Endothelial cell of umbilical vein (primary cell): ENCODE measurements at regions not wholly inside any gene's neighbourhood (a gene's known extent, or its start where the extent isn't known, plus 50 kb on each side); places are given as distances from the start of the nearest gene placed in this dataset.

Experiments used
- BruUV-seq: library from RNA; stranded (reverse); fragments of 400-500 nt; replicated peaks from 2 replicates; lab custom pipeline; 2021; lab: Mats Ljungman, UMichigan
- CTCF ChIA-PET: fragments of 300-600, 350-600 bp; sonication (Branson Sonifier 250); formaldehyde crosslinking; loops from one replicate; lab custom pipeline; 2021; ENCODE audit warnings: antibody characterized with exemption, inconsistent platforms; lab: Charles Lee
- POLR2A ChIA-PET: fragments of 300-600, 350-600 bp; sonication (Branson Sonifier 250); formaldehyde crosslinking; loops from one replicate; lab custom pipeline; 2021; ENCODE audit warnings: antibody characterized with exemption, inconsistent platforms; lab: Charles Lee
- DNase-seq: peaks from one replicate; pipeline ENCODE4 v3.0.0-alpha.2; 2011; ENCODE audit warnings: low read depth, low spot score
- FAIRE-seq: peaks from 2 replicates; lab custom pipeline; 2011; peaks lifted over from hg19 to GRCh38; lab: Jason Lieb, UNC
- H2AFZ ChIP-seq: 2 replicates; pipeline ENCODE4 v1.6.0; 2012; ENCODE audit warnings: low read depth, low read length, control low read depth, inconsistent platforms
- H3K27ac ChIP-seq: 2 replicates; pipeline ENCODE4 v1.5.1; 2011; ENCODE audit warnings: low read depth, mild to moderate bottlenecking, control low read depth, low read length, moderate library complexity; ENCODE audit not compliant: insufficient read depth
- H3K27me3 ChIP-seq, 2 experiments: 2 replicates each; pipeline versions ENCODE4 v1.6.0 to v1.6.1; 2011; ENCODE audit warnings: low read length in 2 of 2, mixed read lengths in 1 of 2; ENCODE audit not compliant: control insufficient read depth in 2 of 2, insufficient read depth in 2 of 2
- H3K36me3 ChIP-seq, 2 experiments: 2 replicates in 1 of 2; 3 replicates in 1 of 2; pipeline ENCODE4 v1.5.1; 2011; ENCODE audit warnings: low read length in 2 of 2, mild to moderate bottlenecking in 1 of 2, moderate library complexity in 1 of 2; ENCODE audit not compliant: control insufficient read depth in 2 of 2, insufficient read depth in 2 of 2; ENCODE audit errors: extremely low read depth in 1 of 2
- H3K4me1 ChIP-seq: 3 replicates; pipeline ENCODE4 v1.5.1; 2011; ENCODE audit warnings: mild to moderate bottlenecking, low read length; ENCODE audit not compliant: control insufficient read depth, insufficient read depth; ENCODE audit errors: extremely low read depth
- H3K4me2 ChIP-seq: 2 replicates; pipeline ENCODE4 v1.6.1; 2011; ENCODE audit warnings: low read length, control low read depth, mixed read lengths; ENCODE audit not compliant: insufficient read depth
- H3K4me3 ChIP-seq, 3 experiments: fragments of 200-600 bp in 1 of 3; sonication (generic), shearing (Covaris generic) in 1 of 3; replicated peaks in 1 of 3; 2 replicates each; pipeline ENCODE4 v1.5.1; 2011 to 2016; ENCODE audit warnings: control low read depth in 3 of 3, low read length in 3 of 3, mild to moderate bottlenecking in 2 of 3, inconsistent platforms in 1 of 3, low read depth in 1 of 3, moderate library complexity in 1 of 3; ENCODE audit not compliant: insufficient read depth in 1 of 3
- H3K79me2 ChIP-seq: 2 replicates; pipeline ENCODE4 v1.6.0; 2012; ENCODE audit warnings: low read length, inconsistent platforms; ENCODE audit not compliant: control insufficient read depth, insufficient read depth
- H3K9ac ChIP-seq: replicated peaks from 2 replicates; pipeline ENCODE3; 2011; ENCODE audit warnings: low read length, control low read depth; ENCODE audit not compliant: insufficient read depth; ENCODE audit errors: extremely low read depth
- H3K9me1 ChIP-seq: replicated peaks from 3 replicates; pipeline ENCODE4 v1.6.0; 2011; ENCODE audit warnings: mild to moderate bottlenecking, low read length; ENCODE audit not compliant: control insufficient read depth, insufficient read depth; ENCODE audit errors: extremely low read depth
- H3K9me3 ChIP-seq: replicated peaks from 2 replicates; pipeline ENCODE4 v1.5.1; 2012; ENCODE audit warnings: low read length, inconsistent platforms; ENCODE audit not compliant: control insufficient read depth, insufficient read depth
- H4K20me1 ChIP-seq: replicated peaks from 2 replicates; pipeline ENCODE3; 2011; ENCODE audit warnings: mild to moderate bottlenecking, low read length; ENCODE audit not compliant: control insufficient read depth, insufficient read depth; ENCODE audit errors: extremely low read depth
- CTCF ChIP-seq, 2 donors: IDR thresholded peaks; 1 replicate in 1 of 2; 2 replicates in 1 of 2; pipeline ENCODE4 v1.5.1; 2011; ENCODE audit warnings: low read length in 2 of 2, mild to moderate bottlenecking in 2 of 2, moderate library complexity in 2 of 2, control low read depth in 1 of 2, inconsistent platforms in 1 of 2, low read depth in 1 of 2; ENCODE audit not compliant: insufficient read depth in 1 of 2; ENCODE audit errors: extremely low read depth in 1 of 2
- EZH2 ChIP-seq: IDR thresholded peaks from 2 replicates; pipeline ENCODE4 v1.6.1; 2012; ENCODE audit warnings: borderline replicate concordance, low read depth, mild to moderate bottlenecking, moderate library complexity, low read length, inconsistent platforms; ENCODE audit not compliant: severe bottlenecking
- FOS ChIP-seq: IDR thresholded peaks from 2 replicates; pipeline ENCODE4 v1.6.1; 2011; ENCODE audit warnings: mild to moderate bottlenecking, low read length, moderate library complexity, borderline replicate concordance; ENCODE audit not compliant: insufficient read depth
- GATA2 ChIP-seq: IDR thresholded peaks from 2 replicates; pipeline ENCODE4 v1.7.0; 2011; ENCODE audit warnings: low read depth, mild to moderate bottlenecking, moderate library complexity, mixed read lengths, low read length; ENCODE audit not compliant: insufficient read length, insufficient read depth
- JUN ChIP-seq: IDR thresholded peaks from 2 replicates; pipeline ENCODE4 v1.6.1; 2011; ENCODE audit warnings: borderline replicate concordance, low read depth; ENCODE audit not compliant: insufficient read length, insufficient read depth
- MAX ChIP-seq: IDR thresholded peaks from 2 replicates; pipeline ENCODE4 v1.6.1; 2011; ENCODE audit not compliant: insufficient read depth, insufficient read length
- MYC ChIP-seq: IDR thresholded peaks from one replicate; pipeline ENCODE4 v1.6.1; 2011; ENCODE audit warnings: mild to moderate bottlenecking, low read depth, low read length
- POLR2A ChIP-seq: IDR thresholded peaks from 2 replicates; pipeline ENCODE4 v1.6.1; 2012; ENCODE audit warnings: low read depth, mild to moderate bottlenecking, control low read depth, low read length
- POLR2AphosphoS5 ChIP-seq: IDR thresholded peaks from 2 replicates; pipeline ENCODE4 v1.6.1; 2012; ENCODE audit warnings: low read depth, mild to moderate bottlenecking, control low read depth, low read length, moderate library complexity; ENCODE audit not compliant: insufficient read depth
- dilution Hi-C: fragments of 300-500 bp; cut with MboI; formaldehyde crosslinking; loops from one replicate; pipeline ENCODE4 v1.15.0; 2019; ENCODE audit warnings: low sequenced_read_pairs; ENCODE audit not compliant: extremely low pct_ligation_motif_present
- intact Hi-C: fragments of 100-400 bp; cut with micrococcal nuclease; formaldehyde crosslinking; loops from one replicate; pipeline ENCODE4 v1.10.0; 2022

GRCh38 chr4:26083987-26084386 lies 170.0 kb downstream of the SMIM20 start:
- no peak for FAIRE-seq
- H3K9ac ChIP-seq = no peak overlapping the region
- H3K36me3 ChIP-seq = no peaks in the 10 kb centered on the region
- no peak for TF ChIP-seq MAX
- TF ChIP-seq POLR2AphosphoS5 = no peak
- no peak for TF ChIP-seq JUN
- TF ChIP-seq EZH2 = no peak
- TF ChIP-seq POLR2A = no peak
- H3K79me2 ChIP-seq = no peaks in the 10 kb centered on the region
- H3K27me3 ChIP-seq = peaks cover 0 to 2% of the 10 kb centered on the region in 2 experiments
- H2AFZ ChIP-seq = no peak overlapping the region
- no peaks in the 10 kb centered on the region for H3K9me1 ChIP-seq
- no peaks in the 10 kb centered on the region for H3K4me1 ChIP-seq
- no peak overlapping the region for H3K27ac ChIP-seq
- dilution Hi-C loops = no loop called here
- H4K20me1 ChIP-seq = no peaks in the 10 kb centered on the region
- DNase-seq = no peak
- no peaks in the 10 kb centered on the region for H3K9me3 ChIP-seq
- H3K4me2 ChIP-seq = no peak overlapping the region
- CTCF ChIA-PET = interaction anchor here (1.0 to 3.5 kb wide), 3 partner anchors 96 to 326 kb away, joined by 4 to 63 read pairs (median 5); no protein-coding TSS in a partner anchor
- intact Hi-C loops = loop anchor here (2.0 kb wide), 1 partner anchor 235 kb away; no protein-coding TSS in a partner anchor
- POLR2A ChIA-PET = no interaction called here
- no TSS peak for BruUV-seq
- H3K4me3 ChIP-seq = no peak overlapping the region

GRCh38 chr4:26084414-26084813 lies 170.4 kb downstream of the SMIM20 start:
- dilution Hi-C loops (no loop called here), intact Hi-C loops (no loop called here)
- Histone ChIP-seq H3K9ac (no peak overlapping the region), H3K36me3 (no peaks in the 10 kb centered on the region), H3K4me2 (no peak overlapping the region), H3K9me1 (no peaks in the 10 kb centered on the region), H4K20me1 (no peaks in the 10 kb centered on the region), H3K9me3 (no peaks in the 10 kb centered on the region), H3K27me3 (peaks cover 0 to 2% of the 10 kb centered on the region in 2 experiments), H3K4me3 (no peak overlapping the region), H3K4me1 (no peaks in the 10 kb centered on the region), H3K79me2 (no peaks in the 10 kb centered on the region), H2AFZ (no peak overlapping the region), H3K27ac (no peak overlapping the region)
- FAIRE-seq = no peak
- ChIA-PET POLR2A (no interaction called here), CTCF (interaction anchor here (1.6 to 3.5 kb wide), 2 partner anchors 241 to 326 kb away, joined by 5 to 63 read pairs; no protein-coding TSS in a partner anchor)
- DNase-seq = no peak
- no TSS peak for BruUV-seq
- TF ChIP-seq FOS (no peak), GATA2 (no peak), MAX (no peak), JUN (no peak), POLR2A (no peak), POLR2AphosphoS5 (no peak), CTCF (IDR thresholded peaks at IDR 0.05; ENCODE audit: extremely low read depth in 1 of 2, insufficient read depth in 1 of 2, low read depth in 1 of 2, low read length in 2 of 2) (no peak), MYC (no peak), EZH2 (no peak)
